Tibial nerve (tissue), 4 donors: ENCODE measurements at regions not wholly inside any gene's neighbourhood (a gene's known extent, or its start where the extent isn't known, plus 50 kb on each side); places are given as distances from the start of the nearest gene placed in this dataset.

Experiments
- EP300 ChIP-seq, 2 donors: sonication (generic); formaldehyde crosslinking; IDR thresholded peaks; one replicate each; pipeline ENCODE4 v1.6.1; 2017; ENCODE audit warnings: antibody characterized with exemption in 2 of 2, mild to moderate bottlenecking in 1 of 2
- POLR2A ChIP-seq, 2 donors: fragments of 450-650 bp; IDR thresholded peaks; one replicate each; pipeline ENCODE4 v1.6.1; 2017; ENCODE audit warnings: antibody characterized with exemption in 2 of 2, mild to moderate bottlenecking in 2 of 2, moderate library complexity in 2 of 2
- TF ChIP-seq, protein P1 (sequence below), 5 experiments: fragments of 200-600 bp in 3 of 5; fragments of 450-650 bp in 2 of 5; sonication (generic) in 3 of 5; IDR thresholded peaks; one replicate each; pipeline ENCODE4 v1.5.1; 2016 to 2019; ENCODE audit warnings: antibody characterized with exemption in 5 of 5, mild to moderate bottlenecking in 3 of 5, moderate library complexity in 2 of 5

DNA sequence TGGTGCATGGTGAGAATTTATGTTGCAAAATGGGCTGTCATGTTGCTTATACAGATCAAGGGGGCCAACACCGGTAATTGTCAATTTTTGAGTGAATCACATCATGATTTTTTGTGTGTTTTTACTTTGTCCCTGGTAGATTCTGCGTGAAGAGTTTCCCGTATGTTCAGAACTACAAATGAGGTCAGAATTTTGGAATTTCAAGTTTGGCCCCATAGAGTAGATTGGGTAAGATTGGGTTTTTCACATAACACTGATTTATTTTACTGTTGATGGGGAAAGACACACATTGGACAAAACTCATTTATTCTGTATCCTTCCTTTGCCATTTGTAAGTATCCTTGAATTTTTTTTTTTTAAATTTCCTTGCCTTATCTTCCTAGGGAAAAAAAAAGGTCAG lies 158.5 kb upstream of the MXRA5 start:
- TF ChIP-seq, protein P1, sequence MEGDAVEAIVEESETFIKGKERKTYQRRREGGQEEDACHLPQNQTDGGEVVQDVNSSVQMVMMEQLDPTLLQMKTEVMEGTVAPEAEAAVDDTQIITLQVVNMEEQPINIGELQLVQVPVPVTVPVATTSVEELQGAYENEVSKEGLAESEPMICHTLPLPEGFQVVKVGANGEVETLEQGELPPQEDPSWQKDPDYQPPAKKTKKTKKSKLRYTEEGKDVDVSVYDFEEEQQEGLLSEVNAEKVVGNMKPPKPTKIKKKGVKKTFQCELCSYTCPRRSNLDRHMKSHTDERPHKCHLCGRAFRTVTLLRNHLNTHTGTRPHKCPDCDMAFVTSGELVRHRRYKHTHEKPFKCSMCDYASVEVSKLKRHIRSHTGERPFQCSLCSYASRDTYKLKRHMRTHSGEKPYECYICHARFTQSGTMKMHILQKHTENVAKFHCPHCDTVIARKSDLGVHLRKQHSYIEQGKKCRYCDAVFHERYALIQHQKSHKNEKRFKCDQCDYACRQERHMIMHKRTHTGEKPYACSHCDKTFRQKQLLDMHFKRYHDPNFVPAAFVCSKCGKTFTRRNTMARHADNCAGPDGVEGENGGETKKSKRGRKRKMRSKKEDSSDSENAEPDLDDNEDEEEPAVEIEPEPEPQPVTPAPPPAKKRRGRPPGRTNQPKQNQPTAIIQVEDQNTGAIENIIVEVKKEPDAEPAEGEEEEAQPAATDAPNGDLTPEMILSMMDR (IDR thresholded peaks at IDR 0.05), result no peak
- TF ChIP-seq POLR2A (IDR thresholded peaks at IDR 0.05) (no peak), EP300 (IDR thresholded peaks at IDR 0.05) (no peak)
